Sigmoid colon (tissue), 6 donors: ENCODE measurements at regions not wholly inside any gene's neighbourhood (a gene's known extent, or its start where the extent isn't known, plus 50 kb on each side); places are given as distances from the start of the nearest gene placed in this dataset.

Experiments
- DNase-seq: peaks from one replicate; pipeline ENCODE4 v3.0.0-alpha.2; 2019
- H3K27ac ChIP-seq, 4 donors: fragments of 200-600 bp; sonication (generic); one replicate each; pipeline ENCODE4 v1.5.1; 2016 to 2019; ENCODE audit warnings: mild to moderate bottlenecking in 1 of 4
- H3K27me3 ChIP-seq, 3 donors: fragments of 200-600 bp; sonication (generic); one replicate each; pipeline ENCODE4 v1.5.1; 2019; ENCODE audit warnings: mild to moderate bottlenecking in 1 of 3
- H3K36me3 ChIP-seq, 4 donors: fragments of 200-600 bp; sonication (generic); one replicate each; pipeline ENCODE4 v1.5.1; 2016 to 2019
- H3K4me1 ChIP-seq, 4 donors: fragments of 200-600 bp; sonication (generic); one replicate each; pipeline ENCODE4 v1.5.1; 2017 to 2019
- H3K4me3 ChIP-seq, 4 donors: fragments of 200-600 bp; sonication (generic); one replicate each; pipeline ENCODE4 v1.5.1; 2017 to 2019; ENCODE audit warnings: mild to moderate bottlenecking in 2 of 4, moderate library complexity in 1 of 4
- H3K9me3 ChIP-seq, 4 donors: fragments of 200-600 bp in 3 of 4; sonication (generic) in 3 of 4; one replicate each; pipeline versions ENCODE4 v1.5.1 to v1.6.1; 2013 to 2019
- EP300 ChIP-seq, 4 donors: sonication (generic); formaldehyde crosslinking; IDR thresholded peaks; one replicate each; pipeline ENCODE4 v1.6.1; 2017; ENCODE audit warnings: antibody characterized with exemption in 4 of 4
- POLR2A ChIP-seq, 2 donors: fragments of 450-650 bp; IDR thresholded peaks; one replicate each; pipeline ENCODE4 v1.6.1; 2016; ENCODE audit warnings: antibody characterized with exemption in 2 of 2, mild to moderate bottlenecking in 2 of 2, moderate library complexity in 2 of 2
- POLR2AphosphoS5 ChIP-seq, 4 donors: sonication (generic); formaldehyde crosslinking; IDR thresholded peaks; one replicate each; pipeline ENCODE4 v1.6.1; 2017; ENCODE audit warnings: antibody characterized with exemption in 4 of 4
- WGBS, 2 donors: extraction: QIAGEN DNeasy Blood & Tissue Kit; methylation state at CpG; one replicate each; pipeline ENCODE4 v1.1.7; 2013; 5-methylcytosine and 5-hydroxymethylcytosine counted together
- intact Hi-C: fragments of 100-400 bp; cut with DNase I; formaldehyde crosslinking; loops from one replicate; pipeline ENCODE4 v1.15.1; 2023
- TF ChIP-seq, protein P1 (sequence below), 4 experiments: fragments of 450-650 bp in 3 of 4; fragments of 200-600 bp in 1 of 4; IDR thresholded peaks; one replicate each; pipeline ENCODE4 v1.5.1; 2016 to 2019; ENCODE audit warnings: antibody characterized with exemption in 4 of 4, mild to moderate bottlenecking in 3 of 4, moderate library complexity in 2 of 4
- donor health status: healthy with polysubstance abuse.
- donor health status: healthy.

DNA sequence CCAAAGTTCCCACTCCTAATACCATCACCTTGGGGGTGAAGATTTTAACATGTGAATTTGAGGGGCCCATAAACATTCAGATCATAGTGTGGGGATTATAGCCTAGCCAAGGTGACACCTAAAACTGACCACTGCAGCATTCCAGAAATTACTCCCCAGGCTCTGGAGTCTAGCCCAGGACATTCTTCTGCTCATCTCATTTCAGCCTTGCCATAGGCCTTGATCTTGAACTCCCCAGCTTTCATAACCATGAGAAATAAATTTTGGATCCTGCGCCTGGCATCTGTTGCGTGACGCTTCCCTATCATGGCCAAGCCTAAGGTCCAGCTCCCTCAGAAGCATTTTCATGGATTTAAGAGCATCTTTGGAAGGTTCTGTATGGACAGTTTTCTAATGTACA, 502.9 kb upstream of the THBS1 start:
- Histone ChIP-seq H3K36me3 (no peaks in the 10 kb centered on the region), H3K9me3 (no peaks in the 10 kb centered on the region), H3K4me3 (no peak overlapping the region), H3K27ac (peak overlapping the region in 2 of 4 donors; percentile 3), H3K27me3 (no peaks in the 10 kb centered on the region), H3K4me1 (peaks cover 0 to 32% (median 17%) of the 10 kb centered on the region in 4 donors)
- WGBS, 2 donors = 97 to 98% methylated on average over 3 of the region's 3 CpGs
- no peak for TF ChIP-seq POLR2AphosphoS5 (IDR thresholded peaks at IDR 0.05)
- TF ChIP-seq, protein P1, sequence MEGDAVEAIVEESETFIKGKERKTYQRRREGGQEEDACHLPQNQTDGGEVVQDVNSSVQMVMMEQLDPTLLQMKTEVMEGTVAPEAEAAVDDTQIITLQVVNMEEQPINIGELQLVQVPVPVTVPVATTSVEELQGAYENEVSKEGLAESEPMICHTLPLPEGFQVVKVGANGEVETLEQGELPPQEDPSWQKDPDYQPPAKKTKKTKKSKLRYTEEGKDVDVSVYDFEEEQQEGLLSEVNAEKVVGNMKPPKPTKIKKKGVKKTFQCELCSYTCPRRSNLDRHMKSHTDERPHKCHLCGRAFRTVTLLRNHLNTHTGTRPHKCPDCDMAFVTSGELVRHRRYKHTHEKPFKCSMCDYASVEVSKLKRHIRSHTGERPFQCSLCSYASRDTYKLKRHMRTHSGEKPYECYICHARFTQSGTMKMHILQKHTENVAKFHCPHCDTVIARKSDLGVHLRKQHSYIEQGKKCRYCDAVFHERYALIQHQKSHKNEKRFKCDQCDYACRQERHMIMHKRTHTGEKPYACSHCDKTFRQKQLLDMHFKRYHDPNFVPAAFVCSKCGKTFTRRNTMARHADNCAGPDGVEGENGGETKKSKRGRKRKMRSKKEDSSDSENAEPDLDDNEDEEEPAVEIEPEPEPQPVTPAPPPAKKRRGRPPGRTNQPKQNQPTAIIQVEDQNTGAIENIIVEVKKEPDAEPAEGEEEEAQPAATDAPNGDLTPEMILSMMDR (IDR thresholded peaks at IDR 0.05) = no peak
- TF ChIP-seq EP300 (IDR thresholded peaks at IDR 0.05) = no peak
- TF ChIP-seq POLR2A (IDR thresholded peaks at IDR 0.05) = no peak
- no peak for DNase-seq
- intact Hi-C loops = loop anchor here (5.0 kb wide), 2 partner anchors 69 to 504 kb away; partner anchors contain the start of gene THBS1

DNA sequence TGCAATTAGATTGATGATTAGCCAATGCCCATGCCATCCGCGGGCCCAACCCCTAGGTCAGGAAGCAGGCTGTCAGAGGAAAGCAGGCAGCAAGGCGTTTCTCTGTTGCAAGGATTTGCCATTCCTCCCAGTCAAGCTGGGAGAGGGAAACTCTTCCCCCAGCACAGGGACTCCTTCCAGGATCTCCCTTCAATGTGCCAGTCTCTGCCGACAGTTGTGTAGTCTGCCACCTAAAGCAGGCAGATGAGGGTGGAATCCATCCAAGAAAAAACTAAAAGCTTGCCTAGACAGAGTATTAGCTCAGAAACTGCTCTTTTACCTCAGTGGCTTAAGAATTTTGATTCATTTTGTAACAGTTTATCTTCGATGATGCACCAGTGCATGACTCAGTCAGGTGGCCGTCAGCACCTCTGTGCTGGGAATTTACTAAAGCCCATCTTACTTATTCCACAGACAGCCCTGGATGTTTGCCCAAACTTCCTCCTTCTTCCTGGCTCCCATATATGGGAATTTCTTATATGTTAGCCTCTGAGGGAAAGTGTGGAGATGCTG, 501.5 kb upstream of the THBS1 start:
- H3K4me1 ChIP-seq = peaks cover 0 to 37% (median 19%) of the 10 kb centered on the region in 4 donors
- no peak overlapping the region for H3K4me3 ChIP-seq
- no peak for TF ChIP-seq EP300 (IDR thresholded peaks at IDR 0.05)
- peak in 1 of 4 donors; percentile 40 for TF ChIP-seq POLR2AphosphoS5 (IDR thresholded peaks at IDR 0.05)
- intact Hi-C loops = loop anchor here (5.0 kb wide), 2 partner anchors 68 to 503 kb away; partner anchors contain the start of gene THBS1
- no peaks in the 10 kb centered on the region for H3K36me3 ChIP-seq
- no peaks in the 10 kb centered on the region for H3K9me3 ChIP-seq
- H3K27ac ChIP-seq = peak overlapping the region in 2 of 4 donors; percentile 7 to 53
- no peaks in the 10 kb centered on the region for H3K27me3 ChIP-seq
- WGBS, 2 donors = 17 to 67% methylated on average over 6 of the region's 6 CpGs
- DNase-seq = no peak

DNA sequence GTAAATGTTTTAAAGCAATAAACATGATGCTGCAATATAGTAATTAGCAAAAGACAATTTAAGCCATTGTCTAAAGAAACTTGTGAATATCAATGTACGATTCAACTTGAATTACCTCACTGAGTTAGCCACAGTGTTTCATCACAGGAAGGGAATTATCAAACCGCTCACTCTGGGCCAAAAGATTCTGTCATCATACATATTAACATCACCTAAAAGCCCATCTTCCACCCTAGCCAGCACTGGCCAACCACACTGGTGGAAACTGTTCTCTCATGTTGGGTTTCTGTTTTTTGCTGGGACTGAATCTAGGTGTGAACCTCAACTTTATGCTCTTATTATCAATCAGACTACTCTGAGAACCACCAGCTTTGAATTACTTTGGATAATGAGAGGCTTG, 497.7 kb upstream of the THBS1 start:
- no peaks in the 10 kb centered on the region for H3K27me3 ChIP-seq
- 57 to 82% methylated on average over 2 of the region's 2 CpGs for WGBS, 2 donors
- no peak overlapping the region for H3K4me3 ChIP-seq
- no peaks in the 10 kb centered on the region for H3K9me3 ChIP-seq
- peaks cover 0 to 48% (median 38%) of the 10 kb centered on the region in 4 donors for H3K4me1 ChIP-seq
- no peaks in the 10 kb centered on the region for H3K36me3 ChIP-seq
- no peak for DNase-seq
- intact Hi-C loops = no loop called here
- H3K27ac ChIP-seq = peak overlapping the region in 3 of 4 donors; percentile 14 to 87 (median 76)
- TF ChIP-seq EP300 (IDR thresholded peaks at IDR 0.05) = no peak
- TF ChIP-seq POLR2A (IDR thresholded peaks at IDR 0.05) = no peak
- TF ChIP-seq, protein P1 (IDR thresholded peaks at IDR 0.05) = no peak
- TF ChIP-seq POLR2AphosphoS5 (IDR thresholded peaks at IDR 0.05) = no peak

DNA sequence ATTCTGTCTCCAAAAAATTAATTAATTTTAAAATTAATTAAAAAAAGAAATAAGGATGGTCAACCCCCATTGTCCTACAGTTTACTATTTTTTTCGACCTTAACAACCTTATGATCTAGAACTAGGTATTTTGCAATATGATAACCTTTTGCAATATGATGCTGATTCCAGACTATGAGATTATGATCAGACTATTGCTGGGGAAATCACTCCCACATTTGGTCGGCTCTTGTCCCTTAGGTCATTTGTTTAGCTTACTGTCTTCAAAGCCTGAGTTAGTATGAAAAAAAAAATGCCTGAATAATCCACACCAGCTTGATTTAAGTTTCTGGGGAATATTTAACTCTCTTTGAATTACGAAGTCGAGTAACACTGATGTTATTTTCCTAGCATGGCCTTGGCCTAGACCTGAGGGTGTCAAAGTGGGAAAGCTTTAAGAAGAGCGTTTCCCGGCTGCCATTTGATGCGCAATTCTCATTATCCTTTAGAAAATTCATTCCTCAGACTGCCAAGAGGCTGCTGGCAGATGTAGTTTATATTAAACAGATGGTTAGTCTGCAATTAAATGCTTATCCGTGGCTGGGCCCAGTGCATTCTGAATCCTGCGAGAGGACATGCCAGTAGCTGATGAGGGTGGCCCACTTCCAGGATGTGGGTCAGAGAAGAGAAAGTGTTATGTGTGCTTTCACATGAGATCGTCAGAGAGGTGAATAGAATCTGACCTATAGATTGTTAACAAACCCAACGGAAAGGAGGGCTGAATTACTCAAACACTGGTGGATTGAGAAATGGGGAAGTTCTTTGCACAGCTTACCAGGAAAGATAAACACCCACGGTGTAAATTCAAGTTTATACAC, 496.0 kb upstream of the THBS1 start:
- 54 to 66% methylated on average over 12 of the region's 12 CpGs for WGBS, 2 donors
- peak; percentile 81 for DNase-seq

More for the DNA sequence above, 496.0 kb upstream of the THBS1 start:
- TF ChIP-seq POLR2AphosphoS5 (IDR thresholded peaks at IDR 0.05) (peak; percentile 6 to 85 (median 64)), POLR2A (IDR thresholded peaks at IDR 0.05) (no peak), EP300 (IDR thresholded peaks at IDR 0.05) (peak in 1 of 4 donors; percentile 47)
- TF ChIP-seq, protein P1 (IDR thresholded peaks at IDR 0.05) = no peak
- intact Hi-C loops = no loop called here
- Histone ChIP-seq H3K27ac (peak overlapping the region; percentile 70 to 87 (median 76)), H3K36me3 (no peaks in the 10 kb centered on the region), H3K4me3 (no peak overlapping the region), H3K9me3 (no peaks in the 10 kb centered on the region), H3K27me3 (no peaks in the 10 kb centered on the region), H3K4me1 (peaks cover 0 to 37% (median 28%) of the 10 kb centered on the region in 4 donors)
